ENCODE measurements at regions not wholly inside any gene's neighbourhood (a gene's known extent, or its start where the extent isn't known, plus 50 kb on each side); places are given as distances from the start of the nearest gene placed in this dataset.

- H3K4me3 ChIP-seq (ENCODE audit: low read depth, low read length, poor library complexity, severe bottlenecking), result no peak overlapping the region
- no peak for DNase-seq (ENCODE audit: low spot score)
- no peak for TF ChIP-seq EZH2 (IDR thresholded peaks at IDR 0.05; ENCODE audit: borderline replicate concordance, low read depth, low read length, poor library complexity, severe bottlenecking)
- TF ChIP-seq CTCF (conservative IDR thresholded peaks at IDR 0.05; ENCODE audit: low read depth, low read length), result no peak
- H3K4me1 ChIP-seq (ENCODE audit: insufficient read depth, low read length, poor library complexity, severe bottlenecking), result no peaks in the 10 kb centered on the region
- H3K27ac ChIP-seq (ENCODE audit: low read depth, low read length, poor library complexity, severe bottlenecking), result no peak overlapping the region
- POLR2A ChIA-PET (ENCODE audit: low non-redundant PET), result no interaction called here
- no TSS peak for BruUV-seq (replicated peaks)
- intact Hi-C loops (cut with micrococcal nuclease; ENCODE audit: unreplicated experiment), result no loop called here
- no peaks in the 10 kb centered on the region for H3K36me3 ChIP-seq (ENCODE audit: insufficient read depth, low read length, poor library complexity, severe bottlenecking)
- CTCF ChIA-PET, result no interaction called here
- H3K27me3 ChIP-seq (replicated peaks; ENCODE audit: insufficient read depth, low read depth, low read length, poor library complexity), result no peaks in the 10 kb centered on the region
- H3K9me3 ChIP-seq (ENCODE audit: low read depth, low read length, poor library complexity, severe bottlenecking), result peaks cover 3% of the 10 kb centered on the region
Measured at GRCh38 chr3:20588781-20589180, 402.8 kb upstream of the SGO1 start.

- TF ChIP-seq CTCF (conservative IDR thresholded peaks at IDR 0.05; ENCODE audit: low read depth, low read length) (no peak), EZH2 (IDR thresholded peaks at IDR 0.05; ENCODE audit: borderline replicate concordance, low read depth, low read length, poor library complexity, severe bottlenecking) (no peak)
- Histone ChIP-seq H3K4me3 (ENCODE audit: low read depth, low read length, poor library complexity, severe bottlenecking) (no peak overlapping the region), H3K4me1 (ENCODE audit: insufficient read depth, low read length, poor library complexity, severe bottlenecking) (no peaks in the 10 kb centered on the region), H3K9me3 (ENCODE audit: low read depth, low read length, poor library complexity, severe bottlenecking) (peaks cover 3% of the 10 kb centered on the region), H3K36me3 (ENCODE audit: insufficient read depth, low read length, poor library complexity, severe bottlenecking) (no peaks in the 10 kb centered on the region), H3K27me3 (replicated peaks; ENCODE audit: insufficient read depth, low read depth, low read length, poor library complexity) (no peaks in the 10 kb centered on the region), H3K27ac (ENCODE audit: low read depth, low read length, poor library complexity, severe bottlenecking) (no peak overlapping the region)
- CTCF ChIA-PET, result no interaction called here
- BruUV-seq (replicated peaks), result no TSS peak
- intact Hi-C loops (cut with micrococcal nuclease; ENCODE audit: unreplicated experiment), result no loop called here
- DNase-seq (ENCODE audit: low spot score), result no peak
- POLR2A ChIA-PET (ENCODE audit: low non-redundant PET), result no interaction called here
Measured at GRCh38 chr3:20583648-20584047, 397.6 kb upstream of the SGO1 start.

- Histone ChIP-seq H3K27me3 (replicated peaks; ENCODE audit: insufficient read depth, low read depth, low read length, poor library complexity) (no peaks in the 10 kb centered on the region), H3K4me3 (ENCODE audit: low read depth, low read length, poor library complexity, severe bottlenecking) (no peak overlapping the region), H3K36me3 (ENCODE audit: insufficient read depth, low read length, poor library complexity, severe bottlenecking) (no peaks in the 10 kb centered on the region), H3K4me1 (ENCODE audit: insufficient read depth, low read length, poor library complexity, severe bottlenecking) (no peaks in the 10 kb centered on the region), H3K9me3 (ENCODE audit: low read depth, low read length, poor library complexity, severe bottlenecking) (peaks cover 16% of the 10 kb centered on the region), H3K27ac (ENCODE audit: low read depth, low read length, poor library complexity, severe bottlenecking) (no peak overlapping the region)
- CTCF ChIA-PET, result no interaction called here
- no TSS peak for BruUV-seq (replicated peaks)
- TF ChIP-seq CTCF (conservative IDR thresholded peaks at IDR 0.05; ENCODE audit: low read depth, low read length), result no peak
- TF ChIP-seq EZH2 (IDR thresholded peaks at IDR 0.05; ENCODE audit: borderline replicate concordance, low read depth, low read length, poor library complexity, severe bottlenecking), result no peak
- DNase-seq (ENCODE audit: low spot score), result no peak
- intact Hi-C loops (cut with micrococcal nuclease; ENCODE audit: unreplicated experiment), result no loop called here
- POLR2A ChIA-PET (ENCODE audit: low non-redundant PET), result no interaction called here
Measured at GRCh38 chr3:20576228-20576627, 390.2 kb upstream of the SGO1 start.

Measured in A673 (cell line).